ENCODE measurements at regions not wholly inside any gene's neighbourhood (a gene's known extent, or its start where the extent isn't known, plus 50 kb on each side); places are given as distances from the start of the nearest gene placed in this dataset.

DNA sequence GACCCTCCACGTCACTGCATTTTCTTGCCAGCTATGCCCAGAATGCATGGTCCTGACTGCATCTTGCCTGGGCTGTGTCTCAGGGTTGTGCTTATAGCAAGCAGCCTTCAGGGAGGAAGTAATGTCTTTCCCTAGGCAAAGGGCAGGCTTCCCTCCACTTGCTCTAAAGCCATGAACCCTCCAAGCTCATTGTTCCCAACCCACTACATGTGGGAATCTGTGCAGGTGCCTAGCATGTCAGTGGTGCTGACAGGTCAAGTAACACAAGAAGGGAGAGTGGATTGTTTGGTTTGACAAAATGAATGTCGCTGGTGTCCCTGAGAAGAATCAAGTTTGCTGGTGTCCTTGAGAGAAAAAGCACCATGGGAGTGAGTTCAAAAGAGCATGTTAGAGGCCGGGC is 53.9 kb upstream of the UCN3 start:
- Histone ChIP-seq H3K4me3 (ENCODE audit: low read depth, low read length) (no peak overlapping the region), H3K27ac (ENCODE audit: low read depth, low read length) (no peak overlapping the region), H3K36me3 (ENCODE audit: insufficient read depth, low read length) (no peaks in the 10 kb centered on the region), H3K27me3 (ENCODE audit: insufficient read depth, low read length) (no peaks in the 10 kb centered on the region), H3K79me2 (ENCODE audit: control insufficient read depth, insufficient read depth, low read length, unreplicated experiment) (no peaks in the 10 kb centered on the region), H2AFZ (ENCODE audit: low read length, unreplicated experiment) (no peak overlapping the region), H3K4me1 (ENCODE audit: control insufficient read depth, insufficient read depth, low read length, unreplicated experiment) (no peaks in the 10 kb centered on the region)

DNA sequence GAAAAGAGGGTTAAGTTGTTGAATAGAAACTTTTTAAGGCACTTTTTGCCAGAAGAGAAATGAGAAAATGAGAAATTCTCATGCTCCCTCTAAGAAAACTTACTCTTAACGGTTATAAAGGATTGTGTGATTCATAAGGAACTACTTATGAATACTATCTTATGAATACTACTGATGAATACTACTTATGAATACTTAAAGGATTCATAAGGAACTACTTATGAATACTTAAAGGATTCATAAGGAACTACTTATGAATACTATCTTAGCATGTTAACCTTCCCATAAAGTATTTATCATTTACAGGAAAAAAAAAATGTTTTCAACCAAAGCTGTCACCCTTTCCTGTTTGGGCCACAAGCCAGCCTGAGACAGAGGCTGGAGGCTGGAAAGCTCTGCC is 53.1 kb upstream of the UCN3 start:
- H3K27ac ChIP-seq (ENCODE audit: low read depth, low read length), result no peak overlapping the region
- no peak overlapping the region for H3K4me3 ChIP-seq (ENCODE audit: low read depth, low read length)

GRCh38 chr10:5314840-5315239 is 49.9 kb upstream of the UCN3 start:
- Histone ChIP-seq H3K79me2 (ENCODE audit: control insufficient read depth, insufficient read depth, low read length, unreplicated experiment) (no peaks in the 10 kb centered on the region), H3K36me3 (ENCODE audit: insufficient read depth, low read length) (no peaks in the 10 kb centered on the region), H2AFZ (ENCODE audit: low read length, unreplicated experiment) (no peak overlapping the region), H3K4me3 (ENCODE audit: low read depth, low read length) (no peak overlapping the region), H3K27me3 (ENCODE audit: insufficient read depth, low read length) (no peaks in the 10 kb centered on the region), H3K4me1 (ENCODE audit: control insufficient read depth, insufficient read depth, low read length, unreplicated experiment) (peaks cover 15% of the 10 kb centered on the region), H3K27ac (ENCODE audit: low read depth, low read length) (no peak overlapping the region)

More for the DNA sequence above, 53.1 kb upstream of the UCN3 start:
- H3K36me3 ChIP-seq (ENCODE audit: insufficient read depth, low read length), result no peaks in the 10 kb centered on the region
- no peaks in the 10 kb centered on the region for H3K27me3 ChIP-seq (ENCODE audit: insufficient read depth, low read length)
- no peak overlapping the region for H2AFZ ChIP-seq (ENCODE audit: low read length, unreplicated experiment)
- H3K4me1 ChIP-seq (ENCODE audit: control insufficient read depth, insufficient read depth, low read length, unreplicated experiment), result no peaks in the 10 kb centered on the region
- no peaks in the 10 kb centered on the region for H3K79me2 ChIP-seq (ENCODE audit: control insufficient read depth, insufficient read depth, low read length, unreplicated experiment)

Data from ACC112 (cell line).